ENCODE measurements at regions not wholly inside any gene's neighbourhood (a gene's known extent, or its start where the extent isn't known, plus 50 kb on each side); places are given as distances from the start of the nearest gene placed in this dataset.

DNA sequence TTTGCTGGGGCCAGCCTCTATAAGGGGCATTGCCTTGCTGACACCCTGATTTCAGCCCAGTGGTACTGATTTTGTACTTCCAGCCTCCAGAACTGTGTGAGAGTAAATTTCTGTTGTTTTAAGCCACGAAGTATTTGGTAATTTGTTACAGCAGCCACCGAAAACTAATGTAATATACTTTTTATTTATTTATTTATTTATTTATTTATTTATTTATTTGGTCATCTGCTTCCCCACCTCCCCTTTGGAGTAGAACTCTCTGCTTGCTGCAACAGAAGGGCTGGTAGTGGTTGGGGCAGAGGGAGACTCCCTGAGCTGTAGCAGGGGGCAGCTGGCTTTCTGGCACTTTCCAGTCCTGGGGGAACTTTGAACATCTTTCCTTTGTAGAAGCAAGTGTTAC is 128.4 kb upstream of the RAG2 start:
- Mint-ChIP-seq H3K27me3 (ENCODE audit: low read depth in 3 of 3) (peaks cover 2 to 9% (median 6%) of the 10 kb centered on the region in 3 donors), H3K27ac (no peak overlapping the region), H3K4me1 (peaks cover 36% of the 10 kb centered on the region), H3K9me3 (peaks cover 0 to 2% (median 0%) of the 10 kb centered on the region in 7 donors), H3K36me3 (no peaks in the 10 kb centered on the region), H3K4me3 (no peak overlapping the region)
- Histone ChIP-seq H3K9me3 (replicated peaks in 1 of 2; ENCODE audit: control insufficient read depth in 1 of 2, insufficient read depth in 1 of 2, low read length in 2 of 2) (no peaks in the 10 kb centered on the region), H3K36me3 (replicated peaks in 1 of 2; ENCODE audit: control insufficient read depth in 1 of 2, insufficient read depth in 2 of 2, low read length in 2 of 2) (no peaks in the 10 kb centered on the region), H3K4me3 (replicated peaks in 1 of 3; ENCODE audit: low read depth in 2 of 3, low read length in 3 of 3) (no peak overlapping the region), H3K79me2 (ENCODE audit: insufficient read depth, low read length) (no peaks in the 10 kb centered on the region), H3K27me3 (ENCODE audit: control insufficient read depth in 2 of 2, insufficient read depth in 2 of 2, low read length in 2 of 2) (peaks cover 0 to 3% of the 10 kb centered on the region in 2 donors), H3K4me2 (replicated peaks; ENCODE audit: extremely low read depth, low read length, poor library complexity, severe bottlenecking) (no peak overlapping the region), H2AFZ (ENCODE audit: insufficient read depth, low read depth, low read length, poor library complexity, severe bottlenecking) (no peak overlapping the region), H3K4me1 (ENCODE audit: control insufficient read depth in 1 of 2, insufficient read depth in 2 of 2, low read length in 2 of 2) (peaks cover 35 to 38% of the 10 kb centered on the region in 2 donors), H3K9ac (ENCODE audit: insufficient read depth, low read length, poor library complexity, severe bottlenecking) (no peak overlapping the region), H4K20me1 (ENCODE audit: insufficient read depth, low read length) (no peaks in the 10 kb centered on the region), H3K27ac (ENCODE audit: low read depth in 1 of 2, low read length in 2 of 2) (no peak overlapping the region)
- intact Hi-C loops (cut with micrococcal nuclease), result no loop called here
- no CpG with 5 or more reads among the region's 2 CpGs for WGBS (ENCODE audit: insufficient coverage)
- TF ChIP-seq, protein P1, sequence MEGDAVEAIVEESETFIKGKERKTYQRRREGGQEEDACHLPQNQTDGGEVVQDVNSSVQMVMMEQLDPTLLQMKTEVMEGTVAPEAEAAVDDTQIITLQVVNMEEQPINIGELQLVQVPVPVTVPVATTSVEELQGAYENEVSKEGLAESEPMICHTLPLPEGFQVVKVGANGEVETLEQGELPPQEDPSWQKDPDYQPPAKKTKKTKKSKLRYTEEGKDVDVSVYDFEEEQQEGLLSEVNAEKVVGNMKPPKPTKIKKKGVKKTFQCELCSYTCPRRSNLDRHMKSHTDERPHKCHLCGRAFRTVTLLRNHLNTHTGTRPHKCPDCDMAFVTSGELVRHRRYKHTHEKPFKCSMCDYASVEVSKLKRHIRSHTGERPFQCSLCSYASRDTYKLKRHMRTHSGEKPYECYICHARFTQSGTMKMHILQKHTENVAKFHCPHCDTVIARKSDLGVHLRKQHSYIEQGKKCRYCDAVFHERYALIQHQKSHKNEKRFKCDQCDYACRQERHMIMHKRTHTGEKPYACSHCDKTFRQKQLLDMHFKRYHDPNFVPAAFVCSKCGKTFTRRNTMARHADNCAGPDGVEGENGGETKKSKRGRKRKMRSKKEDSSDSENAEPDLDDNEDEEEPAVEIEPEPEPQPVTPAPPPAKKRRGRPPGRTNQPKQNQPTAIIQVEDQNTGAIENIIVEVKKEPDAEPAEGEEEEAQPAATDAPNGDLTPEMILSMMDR (IDR thresholded peaks at IDR 0.05), result no peak
- no peak for DNase-seq

DNA sequence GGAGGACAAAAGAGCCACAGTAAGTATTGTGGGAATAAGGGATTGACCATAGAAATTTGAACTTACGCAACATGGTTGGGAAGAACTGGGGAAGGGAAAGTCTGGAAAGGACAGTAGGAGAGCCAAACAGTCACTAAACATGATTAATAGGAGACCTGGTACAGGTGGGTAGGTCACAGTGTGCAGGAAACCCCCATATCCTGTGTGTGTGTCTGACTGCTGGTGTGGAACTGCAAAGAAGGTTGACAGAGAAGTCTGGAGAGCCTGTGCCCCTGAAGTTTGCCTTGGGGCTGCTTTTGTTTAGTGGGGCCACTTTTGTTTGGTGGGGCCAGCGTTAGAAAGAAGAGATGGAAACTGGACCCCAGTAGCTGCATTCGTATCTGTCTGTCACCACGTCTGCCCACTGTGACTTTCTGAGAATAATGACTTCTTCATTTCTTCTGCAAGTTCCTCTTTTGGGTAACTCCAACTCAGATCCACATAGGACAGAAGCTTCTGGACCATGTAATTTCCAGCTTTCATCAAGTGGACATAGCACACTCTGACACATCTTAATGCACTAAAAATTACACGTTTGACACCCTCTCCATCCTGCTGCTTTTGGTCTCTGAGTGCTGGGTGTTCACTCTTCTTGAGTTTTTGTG is 126.8 kb upstream of the RAG2 start:
- Mint-ChIP-seq H3K9me3 (peaks cover 0 to 2% (median 0%) of the 10 kb centered on the region in 7 donors), H3K36me3 (no peaks in the 10 kb centered on the region), H3K4me3 (peak overlapping the region in 1 of 2 donors; percentile 70), H3K27ac (no peak overlapping the region), H3K4me1 (peaks cover 36% of the 10 kb centered on the region), H3K27me3 (ENCODE audit: low read depth in 3 of 3) (peaks cover 2 to 11% (median 7%) of the 10 kb centered on the region in 3 donors)
- peaks cover 35 to 38% of the 10 kb centered on the region in 2 donors for H3K4me1 ChIP-seq (ENCODE audit: control insufficient read depth in 1 of 2, insufficient read depth in 2 of 2, low read length in 2 of 2)
- H3K79me2 ChIP-seq (ENCODE audit: insufficient read depth, low read length), result no peaks in the 10 kb centered on the region
- H3K27me3 ChIP-seq (ENCODE audit: control insufficient read depth in 2 of 2, insufficient read depth in 2 of 2, low read length in 2 of 2), result peaks cover 2 to 3% of the 10 kb centered on the region in 2 donors
- H3K4me3 ChIP-seq (replicated peaks in 1 of 3; ENCODE audit: low read depth in 2 of 3, low read length in 3 of 3), result peak overlapping the region in 1 of 3 experiments; percentile 11
- no peak overlapping the region for H2AFZ ChIP-seq (ENCODE audit: insufficient read depth, low read depth, low read length, poor library complexity, severe bottlenecking)
- TF ChIP-seq, protein P1 (IDR thresholded peaks at IDR 0.05), result no peak
- DNase-seq, result peak; percentile 31 to 54 (median 44)
- 33% methylated on average over 3 of the region's 5 CpGs for WGBS (ENCODE audit: insufficient coverage)
- H3K9ac ChIP-seq (ENCODE audit: insufficient read depth, low read length, poor library complexity, severe bottlenecking), result no peak overlapping the region
- peak overlapping the region; percentile 13 for H3K4me2 ChIP-seq (replicated peaks; ENCODE audit: extremely low read depth, low read length, poor library complexity, severe bottlenecking)
- H3K36me3 ChIP-seq (replicated peaks in 1 of 2; ENCODE audit: control insufficient read depth in 1 of 2, insufficient read depth in 2 of 2, low read length in 2 of 2), result no peaks in the 10 kb centered on the region
- no peak overlapping the region for H3K27ac ChIP-seq (ENCODE audit: low read depth in 1 of 2, low read length in 2 of 2)
- no peaks in the 10 kb centered on the region for H4K20me1 ChIP-seq (ENCODE audit: insufficient read depth, low read length)
- H3K9me3 ChIP-seq (replicated peaks in 1 of 2; ENCODE audit: control insufficient read depth in 1 of 2, insufficient read depth in 1 of 2, low read length in 2 of 2), result no peaks in the 10 kb centered on the region
- intact Hi-C loops (cut with micrococcal nuclease), result no loop called here
